ENCODE measurements at regions not wholly inside any gene's neighbourhood (a gene's known extent, or its start where the extent isn't known, plus 50 kb on each side); places are given as distances from the start of the nearest gene placed in this dataset.

DNA sequence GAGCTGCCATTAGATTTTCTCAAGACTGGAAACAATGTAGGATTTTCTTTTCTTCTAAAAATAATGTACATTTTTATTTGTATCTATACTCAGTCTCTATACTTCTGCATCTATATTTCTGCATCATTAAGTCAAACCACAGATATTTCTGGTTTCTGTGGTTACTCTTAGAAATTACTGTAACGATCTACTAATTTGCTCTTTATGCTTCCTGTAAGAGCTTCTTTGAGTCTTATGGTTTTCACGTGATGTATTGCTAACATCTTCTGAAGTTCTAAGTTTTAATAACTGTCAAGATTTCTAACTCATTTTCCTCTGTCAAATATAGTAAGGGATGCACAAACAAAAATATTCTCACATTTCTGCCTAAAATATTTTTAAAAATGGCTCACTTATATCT, 1144.5 kb downstream of the HACE1 start:
- H3K27ac ChIP-seq (ENCODE audit: low read depth, low read length) = no peak overlapping the region
- no peak overlapping the region for H3K4ac ChIP-seq (replicated peaks; ENCODE audit: insufficient read length, low read depth, low read length)
- no peak overlapping the region for H3K4me3 ChIP-seq (ENCODE audit: extremely low read depth in 1 of 4, insufficient read depth in 2 of 4, low read depth in 3 of 4, low read length in 4 of 4)
- H2BK5ac ChIP-seq (ENCODE audit: low read depth, low read length) = no peak overlapping the region
- H2BK120ac ChIP-seq (replicated peaks; ENCODE audit: low read depth, low read length) = no peak overlapping the region
- no peaks in the 10 kb centered on the region for H4K20me1 ChIP-seq (replicated peaks in 1 of 2; ENCODE audit: control insufficient read depth in 1 of 2, insufficient read depth in 2 of 2, low read length in 2 of 2)
- no peaks in the 10 kb centered on the region for H3K23me2 ChIP-seq (ENCODE audit: low read depth, low read length)
- no peak overlapping the region for H3K9ac ChIP-seq (replicated peaks in 1 of 4; ENCODE audit: extremely low read depth in 1 of 4, low read depth in 3 of 4, low read length in 3 of 4)
- no peak overlapping the region for H4K8ac ChIP-seq (ENCODE audit: extremely low read depth, insufficient read depth, low read length)
- H3K18ac ChIP-seq (ENCODE audit: extremely low read depth, low read length) = no peak overlapping the region
- H3K4me1 ChIP-seq (replicated peaks in 1 of 4; ENCODE audit: control insufficient read depth in 3 of 4, insufficient read depth in 4 of 4, low read length in 3 of 4) = no peaks in the 10 kb centered on the region
- FAIRE-seq (no peak), DNase-seq (ENCODE audit: low read depth in 1 of 2, low spot score in 2 of 2) (no peak)
- H3K23ac ChIP-seq (ENCODE audit: insufficient read length) = no peak overlapping the region
- H3K9me3 ChIP-seq (ENCODE audit: insufficient read depth in 2 of 2, low read depth in 1 of 2, low read length in 1 of 2) = no peaks in the 10 kb centered on the region
- WGBS, 2 experiments (ENCODE audit: extremely low coverage in 1 of 2, insufficient coverage in 1 of 2, insufficient read length in 1 of 2, insufficient replicate concordance in 2 of 2, low coverage in 1 of 2, low lambda C conversion rate in 2 of 2, missing lambda C conversion rate in 1 of 2) = 94% methylated on average over 2 of the region's 2 CpGs; no CpG with 5 or more reads in 1 of the 2 experiments
- no peaks in the 10 kb centered on the region for H3K27me3 ChIP-seq (replicated peaks in 1 of 4; ENCODE audit: control insufficient read depth in 3 of 4, extremely low read depth in 1 of 4, insufficient read depth in 3 of 4, low read length in 3 of 4)
- no peak overlapping the region for H4K91ac ChIP-seq (replicated peaks; ENCODE audit: insufficient read length, low read length)
- H3K4me2 ChIP-seq (ENCODE audit: insufficient read depth in 1 of 2, low read depth in 2 of 2, low read length in 2 of 2) = no peak overlapping the region
- H3K36me3 ChIP-seq (ENCODE audit: control insufficient read depth in 2 of 4, insufficient read depth in 4 of 4, low read length in 3 of 4) = no peaks in the 10 kb centered on the region
- no peak overlapping the region for H2BK15ac ChIP-seq (ENCODE audit: low read length)
- no peak overlapping the region for H3K14ac ChIP-seq (ENCODE audit: insufficient read length)
- H2BK20ac ChIP-seq (ENCODE audit: low read length) = no peak overlapping the region
- ChIA-PET POLR2A (ENCODE audit: partially characterized antibody) (no interaction called here), CTCF (ENCODE audit: partially characterized antibody) (interaction anchor here (0.6 to 0.9 kb wide), 2 partner anchors 26 to 36 kb away, joined by 4 to 5 read pairs; no protein-coding TSS in a partner anchor)
- H2BK12ac ChIP-seq (ENCODE audit: low read depth, low read length) = no peak overlapping the region
- no peaks in the 10 kb centered on the region for H3K79me1 ChIP-seq (ENCODE audit: low read depth, low read length)
- H2AK5ac ChIP-seq (ENCODE audit: low read depth, low read length) = no peak overlapping the region
- H3K56ac ChIP-seq (replicated peaks; ENCODE audit: insufficient read length, low read depth, low read length) = no peak overlapping the region
- no peak overlapping the region for H4K5ac ChIP-seq (ENCODE audit: insufficient read length, low read depth, low read length)
- no peaks in the 10 kb centered on the region for H3K79me2 ChIP-seq (ENCODE audit: control insufficient read depth in 1 of 2, insufficient read depth in 2 of 2, low read length in 2 of 2)
- no peak overlapping the region for H2AFZ ChIP-seq (ENCODE audit: low read length)
- TF ChIP-seq HDAC6 (IDR thresholded peaks at IDR 0.05; ENCODE audit: low read depth, low read length) (no peak), EP300 (IDR thresholded peaks at IDR 0.05; ENCODE audit: borderline replicate concordance in 1 of 2, low read depth in 2 of 2, low read length in 2 of 2) (no peak)

Measured in H1 (cell line).